Psoas muscle (tissue), 7 donors: ENCODE measurements at regions not wholly inside any gene's neighbourhood (a gene's known extent, or its start where the extent isn't known, plus 50 kb on each side); places are given as distances from the start of the nearest gene placed in this dataset.

ENCODE experiments used
- ATAC-seq, 4 donors: fragments of 200-7000 bp; cut with Tn5 transposase; one replicate each; pipeline ENCODE4 v1.9.1; 2020; ENCODE audit warnings: moderate library complexity in 3 of 4, mild to moderate bottlenecking in 2 of 4
- DNase-seq, 2 donors: peaks; one replicate each; pipeline ENCODE4 v3.0.0-alpha.2; 2020
- H3K27ac ChIP-seq: fragments of 200-600 bp; one replicate; pipeline ENCODE4 v1.8.0; 2022
- H3K27me3 ChIP-seq, 3 donors: fragments of 200-600 bp in 1 of 3; one replicate each; pipeline versions ENCODE4 v1.6.1 to v1.8.0; 2013 to 2022; ENCODE audit warnings: low read length in 2 of 3, mild to moderate bottlenecking in 2 of 3, moderate library complexity in 1 of 3; ENCODE audit not compliant: insufficient read depth in 3 of 3
- H3K36me3 ChIP-seq, 2 donors: fragments of 200-600 bp in 1 of 2; one replicate each; pipeline versions ENCODE4 v1.6.1 to v1.8.0; 2013 to 2022; ENCODE audit warnings: low read depth in 1 of 2, mild to moderate bottlenecking in 1 of 2, moderate library complexity in 1 of 2; ENCODE audit not compliant: insufficient read depth in 1 of 2
- H3K4me1 ChIP-seq: fragments of 200-600 bp; one replicate; pipeline ENCODE4 v1.8.0; 2022
- H3K4me3 ChIP-seq: fragments of 200-600 bp; one replicate; pipeline ENCODE4 v1.8.0; 2022; ENCODE audit warnings: mild to moderate bottlenecking
- H3K9me3 ChIP-seq: fragments of 200-600 bp; one replicate; pipeline ENCODE4 v1.8.0; 2022
- CTCF ChIP-seq: fragments of 200-600 bp; IDR thresholded peaks from one replicate; pipeline ENCODE4 v1.8.0; 2022; ENCODE audit warnings: antibody characterized with exemption
- WGBS, 3 donors: extraction: QIAGEN DNeasy Blood & Tissue Kit; methylation state at CpG; one replicate each; pipeline versions ENCODE4 v1.1.6 to v1.1.7; 2013; 5-methylcytosine and 5-hydroxymethylcytosine counted together
- intact Hi-C, 2 donors: fragments of 100-400 bp; cut with DNase I; formaldehyde crosslinking; loops; one replicate each; pipeline versions ENCODE4 v1.11.0 to v1.14.2; 2022
- donor health status: healthy with polysubstance abuse.
- donor health status: DM: no; HTN: no; CAD: no; lungs with moderate emphysema.
- donor health status: Bipolar disorder and iron deficiency.
- donor health status: healthy.
- donor health status: DM: yes; HTN: yes; CAD: no.
- donor health status: DM: no; HTN: no; CAD: no.
- donor health status: DM: yes; HTN: yes; CAD: no.

- no peak overlapping the region for H3K4me3 ChIP-seq
- no peak for ATAC-seq
- DNase-seq, result no peak
- no peaks in the 10 kb centered on the region for H3K27me3 ChIP-seq
- no peak overlapping the region for H3K27ac ChIP-seq
- WGBS, 3 donors, result 19 to 23% (median 22%) methylated on average over 2 of the region's 2 CpGs
- no peak for TF ChIP-seq CTCF
- no peaks in the 10 kb centered on the region for H3K9me3 ChIP-seq
- intact Hi-C loops, result no loop called here
- no peaks in the 10 kb centered on the region for H3K36me3 ChIP-seq
- no peaks in the 10 kb centered on the region for H3K4me1 ChIP-seq
These were observed 442.4 kb upstream of the MGAT4C start for GRCh38 chr12:86698641-86698980.

- TF ChIP-seq CTCF, result no peak
- Histone ChIP-seq H3K27me3 (no peaks in the 10 kb centered on the region), H3K36me3 (no peaks in the 10 kb centered on the region), H3K27ac (no peak overlapping the region), H3K4me3 (no peak overlapping the region), H3K9me3 (no peaks in the 10 kb centered on the region), H3K4me1 (no peaks in the 10 kb centered on the region)
- no peak for ATAC-seq
- intact Hi-C loops, result no loop called here
- 72 to 79% (median 73%) methylated on average over 2 of the region's 2 CpGs for WGBS, 3 donors
- no peak for DNase-seq
These were observed 441.9 kb upstream of the MGAT4C start for GRCh38 chr12:86697916-86698640.

GRCh38 chr12:86683568-86684304 lies 427.5 kb upstream of the MGAT4C start:
- no peak for TF ChIP-seq CTCF
- ATAC-seq, result no peak
- intact Hi-C loops, result no loop called here

GRCh38 chr12:86681060-86681459 lies 424.9 kb upstream of the MGAT4C start:
- H3K4me1 ChIP-seq, result no peaks in the 10 kb centered on the region
- H3K4me3 ChIP-seq, result no peak overlapping the region
- H3K27me3 ChIP-seq, result no peaks in the 10 kb centered on the region
- DNase-seq, result no peak
- intact Hi-C loops, result no loop called here
- H3K27ac ChIP-seq, result no peak overlapping the region
- ATAC-seq, result no peak
- TF ChIP-seq CTCF, result no peak
- 32 to 39% (median 34%) methylated on average over 1 of the region's 1 CpG for WGBS, 3 donors
- no peaks in the 10 kb centered on the region for H3K9me3 ChIP-seq
- no peaks in the 10 kb centered on the region for H3K36me3 ChIP-seq

More at GRCh38 chr12:86683568-86684304, 427.5 kb upstream of the MGAT4C start:
- Histone ChIP-seq H3K36me3 (no peaks in the 10 kb centered on the region), H3K4me1 (no peaks in the 10 kb centered on the region), H3K27ac (no peak overlapping the region), H3K4me3 (no peak overlapping the region), H3K27me3 (no peaks in the 10 kb centered on the region), H3K9me3 (no peaks in the 10 kb centered on the region)
- DNase-seq, result no peak
- 51 to 58% (median 56%) methylated on average over 6 of the region's 6 CpGs for WGBS, 3 donors
